Muscle of back (tissue), 3 donors: ENCODE measurements at regions not wholly inside any gene's neighbourhood (a gene's known extent, or its start where the extent isn't known, plus 50 kb on each side); places are given as distances from the start of the nearest gene placed in this dataset.
A peak's percentile ranks its signal among the peaks of the same experiment; 100 is the strongest.

ENCODE experiments used
- DNase-seq, 3 donors: peaks; one replicate each; pipeline versions ENCODE4 v3.0.0 to v3.0.0-alpha.2; 2013

DNA sequence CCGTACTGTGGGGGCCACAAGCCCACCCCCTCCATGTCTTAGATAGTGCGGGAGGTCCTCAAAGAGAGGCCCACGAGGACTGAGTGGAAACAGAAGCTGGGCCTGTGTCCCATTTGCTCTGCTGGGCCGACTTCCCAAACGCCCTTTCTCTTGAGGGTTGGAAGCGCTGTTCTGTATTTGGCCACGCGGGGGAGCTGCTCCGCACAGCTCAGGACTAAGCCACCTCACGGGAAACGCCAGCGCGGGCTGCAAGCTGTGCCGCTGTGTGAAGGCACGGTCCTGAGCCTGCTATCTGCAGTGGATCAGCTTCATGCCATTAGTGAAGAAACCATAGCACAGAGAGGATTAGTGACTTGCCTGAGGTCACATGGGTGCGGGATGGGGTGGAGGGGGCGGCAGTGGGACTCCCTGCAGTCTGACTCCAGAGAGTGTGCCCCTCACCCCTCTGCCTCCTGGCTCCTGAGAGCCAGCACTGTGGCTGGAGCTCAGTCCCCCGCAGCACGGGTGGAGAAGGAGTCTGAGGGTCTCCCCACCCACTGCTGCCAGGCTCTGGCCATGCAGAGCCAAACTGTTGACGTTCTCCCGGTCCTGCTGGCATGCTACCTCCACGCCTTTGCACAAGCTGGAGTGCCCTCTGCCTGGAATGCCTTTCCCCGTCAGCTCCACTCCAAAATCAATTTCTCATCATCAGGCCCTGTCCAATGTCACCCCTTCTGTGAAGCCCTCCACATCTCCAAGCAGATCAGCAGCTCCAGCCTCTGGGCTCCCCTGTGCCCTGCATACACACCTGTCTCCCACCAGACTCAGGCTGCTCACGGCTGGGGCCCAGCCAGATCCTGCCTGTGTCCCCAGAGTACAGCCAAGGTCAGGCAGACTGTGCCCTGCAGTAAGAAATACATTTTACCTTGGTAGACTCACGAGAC lies 51.5 kb upstream of the LRRC32 start:
- peak; percentile 56 to 92 (median 87) for DNase-seq

DNA sequence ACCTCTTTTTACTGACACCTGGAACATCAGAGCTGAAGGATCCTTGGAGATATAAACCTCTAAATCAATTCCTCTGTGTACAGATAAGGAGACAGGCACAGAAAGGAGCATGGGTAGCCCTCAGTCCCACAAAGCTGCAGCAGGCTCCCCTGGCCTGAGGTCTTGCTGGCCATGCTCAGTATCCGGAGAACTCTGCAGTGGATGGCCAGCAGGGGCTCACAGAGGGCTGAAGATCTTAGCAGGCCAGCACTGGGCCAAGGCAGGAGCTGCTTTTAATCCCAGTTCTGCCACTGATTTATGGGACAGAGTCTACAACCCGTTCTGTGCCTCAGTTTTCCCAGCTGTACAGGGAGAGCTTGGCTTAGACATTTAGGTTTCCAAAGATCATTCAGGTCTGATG lies 52.6 kb upstream of the LRRC32 start:
- no peak for DNase-seq

- no peak for DNase-seq
These were observed 53.0 kb upstream of the LRRC32 start for GRCh38 chr11:76723548-76723947.

DNA sequence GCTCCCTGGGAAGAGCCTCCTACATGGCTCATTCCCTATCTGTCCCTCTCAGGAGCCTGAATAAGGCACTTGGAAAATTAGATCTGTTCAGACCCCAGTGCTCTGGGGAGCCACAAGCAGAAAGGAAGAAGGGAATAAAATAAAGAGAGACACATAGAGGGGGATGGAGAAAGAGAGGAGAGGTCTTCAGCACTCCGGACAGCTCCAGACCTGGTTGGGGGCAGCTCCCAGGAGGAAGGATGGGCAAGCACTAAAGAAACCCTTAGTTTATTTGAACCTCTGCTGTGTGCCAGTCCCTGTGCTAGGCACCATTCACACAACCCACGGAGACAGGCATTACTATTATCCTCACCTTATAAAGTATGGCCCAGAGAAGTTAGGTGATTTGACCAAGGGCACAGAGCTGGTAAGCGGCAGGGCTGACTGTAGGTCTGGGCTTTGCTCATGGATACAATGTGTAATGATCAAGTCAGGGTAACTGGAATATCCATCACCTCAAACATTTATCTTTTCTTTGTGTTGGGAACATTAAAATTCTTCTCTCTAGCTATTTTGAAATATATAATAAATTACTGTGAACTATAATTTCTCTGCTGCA lies 53.7 kb upstream of the LRRC32 start:
- no peak for DNase-seq

DNA sequence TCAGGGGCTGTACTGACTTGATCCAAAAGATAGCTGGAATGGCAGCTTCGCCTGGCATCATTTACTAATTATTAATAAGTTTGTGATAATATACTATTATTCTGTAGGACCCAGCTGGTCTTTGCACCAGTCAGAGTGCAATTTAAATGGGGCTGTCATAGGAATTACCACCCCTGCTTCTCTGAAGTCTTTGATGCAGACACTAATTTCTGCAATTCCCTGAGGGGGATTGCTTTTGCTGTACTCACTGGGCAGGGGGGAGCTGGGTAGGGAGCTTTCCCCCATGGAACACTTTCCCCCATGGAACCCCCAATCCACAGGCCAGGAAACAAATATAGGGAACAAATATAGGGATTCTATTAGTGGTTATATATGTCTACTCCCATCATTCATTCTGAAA lies 54.9 kb upstream of the TSKU start:
- DNase-seq: no peak

GRCh38 chr11:76728778-76729177 lies 54.4 kb upstream of the TSKU start:
- DNase-seq: no peak

DNA sequence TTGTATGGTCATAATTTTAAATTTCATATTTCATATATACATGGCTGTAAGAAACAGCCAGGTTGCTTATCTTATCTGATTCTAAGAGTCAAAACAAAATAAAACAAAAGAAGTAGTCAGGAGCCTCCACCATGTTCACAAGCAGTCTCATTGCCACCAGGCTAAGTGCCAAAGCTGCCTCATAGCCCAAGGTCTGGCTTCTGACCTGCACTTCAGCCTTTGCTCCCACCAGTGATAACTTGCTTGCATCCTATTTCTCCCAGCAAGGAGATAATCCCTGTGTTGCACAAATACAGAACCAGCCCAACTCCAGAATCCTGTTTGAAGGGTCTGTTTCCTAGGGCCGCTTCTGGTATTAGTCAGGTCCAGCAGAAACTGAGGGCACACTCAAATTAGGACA lies 53.9 kb upstream of the TSKU start:
- no peak for DNase-seq

- no peak for DNase-seq
These were observed 52.1 kb upstream of the TSKU start for GRCh38 chr11:76730887-76731565.

DNA sequence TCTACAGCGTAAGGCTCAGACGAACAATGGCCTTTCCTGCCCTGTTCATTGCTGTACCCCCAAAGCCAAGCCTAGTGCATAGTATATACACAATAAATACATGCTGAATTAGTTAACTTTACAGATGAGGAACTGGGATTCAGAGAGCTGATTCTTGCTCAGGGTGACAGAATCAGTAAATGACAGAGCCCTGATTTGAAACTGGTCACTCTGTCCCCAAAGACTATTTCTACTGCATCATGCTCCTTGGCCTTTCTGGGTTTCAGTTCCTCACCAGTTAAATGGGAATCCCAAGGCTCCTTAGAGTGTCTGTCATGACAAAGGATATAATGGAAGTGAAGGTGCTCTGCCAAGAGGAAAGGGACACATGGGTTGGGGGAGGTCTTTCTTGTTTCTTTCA lies 50.5 kb upstream of the TSKU start:
- DNase-seq: no peak
